Endodermal cell (in vitro differentiated cells): ENCODE measurements at regions not wholly inside any gene's neighbourhood (a gene's known extent, or its start where the extent isn't known, plus 50 kb on each side); places are given as distances from the start of the nearest gene placed in this dataset.

Experiments used
- DNase-seq: peaks from one replicate; pipeline ENCODE4 v3.0.0-alpha.2; 2017
- H3K27ac ChIP-seq: 2 replicates; pipeline ENCODE4 v1.5.1; 2013; ENCODE audit warnings: mild to moderate bottlenecking, low read depth, low read length, moderate library complexity
- H3K27me3 ChIP-seq: 2 replicates; pipeline ENCODE4 v1.6.1; 2013; ENCODE audit warnings: mild to moderate bottlenecking, low read length, moderate library complexity; ENCODE audit not compliant: insufficient read depth, control insufficient read depth, poor library complexity, severe bottlenecking
- H3K36me3 ChIP-seq: 2 replicates; pipeline ENCODE4 v1.7.0; 2013; ENCODE audit warnings: mild to moderate bottlenecking, low read length, moderate library complexity; ENCODE audit not compliant: control insufficient read depth, insufficient read depth
- H3K4me1 ChIP-seq: one replicate; pipeline ENCODE4 v1.7.0; 2013; ENCODE audit warnings: low read length; ENCODE audit not compliant: control insufficient read depth, insufficient read depth
- H3K4me3 ChIP-seq: 2 replicates; pipeline ENCODE4 v1.5.1; 2013; ENCODE audit warnings: mild to moderate bottlenecking, low read length, moderate library complexity
- H3K9ac ChIP-seq: 2 replicates; pipeline ENCODE4 v1.6.1; 2013; ENCODE audit warnings: mild to moderate bottlenecking, low read length, moderate library complexity; ENCODE audit not compliant: poor library complexity, severe bottlenecking; ENCODE audit errors: extremely low read depth
- H3K9me3 ChIP-seq: 2 replicates; pipeline ENCODE4 v1.6.1; 2013; ENCODE audit warnings: mild to moderate bottlenecking, low read length, moderate library complexity; ENCODE audit not compliant: control insufficient read depth
- H3K27ac Mint-ChIP-seq: 2 replicates; pipeline ENCODE4 v1.8.0; 2020; ENCODE audit warnings: mixed read lengths
- H3K27me3 Mint-ChIP-seq: 2 replicates; pipeline ENCODE4 v1.8.0; 2021; ENCODE audit warnings: mild to moderate bottlenecking, mixed read lengths; ENCODE audit not compliant: insufficient read depth
- H3K36me3 Mint-ChIP-seq: 2 replicates; pipeline ENCODE4 v1.8.0; 2020; ENCODE audit warnings: low read depth, mixed read lengths
- H3K4me1 Mint-ChIP-seq: 2 replicates; pipeline ENCODE4 v1.8.0; 2020; ENCODE audit warnings: mixed read lengths
- H3K4me3 Mint-ChIP-seq: 2 replicates; pipeline ENCODE4 v1.8.0; 2020; ENCODE audit warnings: mild to moderate bottlenecking, moderate library complexity, mixed read lengths
- H3K9me3 Mint-ChIP-seq: 2 replicates; pipeline ENCODE4 v1.8.0; 2020; ENCODE audit warnings: mild to moderate bottlenecking, mixed read lengths
- CTCF ChIP-seq: fragments of 200-600 bp; sonication (generic); conservative IDR thresholded peaks from 2 replicates; pipeline ENCODE4 v1.5.0; 2021; ENCODE audit warnings: antibody characterized with exemption, mild to moderate bottlenecking
- WGBS, 2 experiments: methylation state at CpG; one replicate each; pipeline versions ENCODE4 v1.1.5 to v1.1.7; 2013; ENCODE audit warnings: missing lambda C conversion rate in 2 of 2, mixed read lengths in 1 of 2; ENCODE audit not compliant: insufficient coverage in 1 of 2, insufficient read length in 1 of 2; 5-methylcytosine and 5-hydroxymethylcytosine counted together

DNA sequence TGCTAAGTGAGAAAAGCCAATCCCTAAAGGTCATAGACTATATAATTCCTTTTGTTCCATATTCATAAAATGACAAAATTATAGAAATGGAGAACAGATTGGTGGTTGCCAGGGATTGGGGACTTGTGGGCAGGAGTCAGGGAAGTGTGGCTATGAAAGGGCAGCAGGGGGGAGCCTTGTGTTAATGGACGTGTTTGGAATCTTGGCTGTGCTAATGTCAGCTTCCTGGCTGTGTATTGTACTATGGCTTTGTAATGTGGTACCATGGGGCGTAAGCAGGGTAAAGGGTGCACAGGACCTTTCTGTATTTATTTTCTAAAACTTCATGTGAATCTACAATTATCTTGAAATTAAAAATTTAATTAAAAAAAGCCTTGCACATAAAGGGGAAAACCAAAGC lies 248.5 kb downstream of the UQCRFS1 start:
- DNase-seq, result peak; percentile 41
- peaks cover 3% of the 10 kb centered on the region for H3K27me3 Mint-ChIP-seq
- no peak for TF ChIP-seq CTCF
- H3K36me3 ChIP-seq, result no peaks in the 10 kb centered on the region
- H3K9ac ChIP-seq, result no peak overlapping the region
- no peak overlapping the region for H3K4me3 Mint-ChIP-seq
- no peaks in the 10 kb centered on the region for H3K9me3 ChIP-seq
- H3K9me3 Mint-ChIP-seq, result no peaks in the 10 kb centered on the region
- peaks cover 4% of the 10 kb centered on the region for H3K4me1 Mint-ChIP-seq
- H3K36me3 Mint-ChIP-seq, result no peaks in the 10 kb centered on the region
- no peaks in the 10 kb centered on the region for H3K27me3 ChIP-seq
- no peak overlapping the region for H3K27ac ChIP-seq
- H3K4me3 ChIP-seq, result no peak overlapping the region
- WGBS, 2 experiments, result 80 to 83% methylated on average over 1 of the region's 2 CpGs
- H3K27ac Mint-ChIP-seq, result no peak overlapping the region
- H3K4me1 ChIP-seq, result peaks cover 4% of the 10 kb centered on the region

- WGBS, 2 experiments, result 81 to 93% methylated on average over 2 to 7 of the region's 7 CpGs
- peaks cover 3% of the 10 kb centered on the region for H3K27me3 Mint-ChIP-seq
- no peaks in the 10 kb centered on the region for H3K36me3 Mint-ChIP-seq
- Histone ChIP-seq H3K27ac (no peak overlapping the region), H3K4me1 (peaks cover 4% of the 10 kb centered on the region), H3K9me3 (no peaks in the 10 kb centered on the region), H3K9ac (no peak overlapping the region), H3K4me3 (no peak overlapping the region), H3K36me3 (no peaks in the 10 kb centered on the region), H3K27me3 (no peaks in the 10 kb centered on the region)
- H3K9me3 Mint-ChIP-seq, result no peaks in the 10 kb centered on the region
- peak; percentile 13 for DNase-seq
- no peak overlapping the region for H3K4me3 Mint-ChIP-seq
- H3K27ac Mint-ChIP-seq, result no peak overlapping the region
- H3K4me1 Mint-ChIP-seq, result peaks cover 4% of the 10 kb centered on the region
- no peak for TF ChIP-seq CTCF
Measured at GRCh38 chr19:28963486-28964250, 249.3 kb downstream of the UQCRFS1 start.

GRCh38 chr19:28961772-28962500 lies 251.0 kb downstream of the UQCRFS1 start:
- H3K36me3 ChIP-seq, result no peaks in the 10 kb centered on the region
- H3K27me3 Mint-ChIP-seq, result peaks cover 3% of the 10 kb centered on the region
- H3K27ac Mint-ChIP-seq, result no peak overlapping the region
- no peak overlapping the region for H3K4me3 ChIP-seq
- H3K4me3 Mint-ChIP-seq, result no peak overlapping the region
- no peaks in the 10 kb centered on the region for H3K27me3 ChIP-seq
- no peak overlapping the region for H3K9ac ChIP-seq
- no peak for DNase-seq
- no peaks in the 10 kb centered on the region for H3K36me3 Mint-ChIP-seq
- no peak overlapping the region for H3K27ac ChIP-seq
- 93% methylated on average over 1 of the region's 1 CpG; no CpG with 5 or more reads in 1 of the 2 experiments for WGBS, 2 experiments
- peaks cover 9% of the 10 kb centered on the region for H3K9me3 Mint-ChIP-seq
- peaks cover 4% of the 10 kb centered on the region for H3K4me1 ChIP-seq
- peaks cover 12% of the 10 kb centered on the region for H3K9me3 ChIP-seq
- peaks cover 3% of the 10 kb centered on the region for H3K4me1 Mint-ChIP-seq
- TF ChIP-seq CTCF, result no peak
